ENCODE measurements at regions not wholly inside any gene's neighbourhood (a gene's known extent, or its start where the extent isn't known, plus 50 kb on each side); places are given as distances from the start of the nearest gene placed in this dataset.

DNA sequence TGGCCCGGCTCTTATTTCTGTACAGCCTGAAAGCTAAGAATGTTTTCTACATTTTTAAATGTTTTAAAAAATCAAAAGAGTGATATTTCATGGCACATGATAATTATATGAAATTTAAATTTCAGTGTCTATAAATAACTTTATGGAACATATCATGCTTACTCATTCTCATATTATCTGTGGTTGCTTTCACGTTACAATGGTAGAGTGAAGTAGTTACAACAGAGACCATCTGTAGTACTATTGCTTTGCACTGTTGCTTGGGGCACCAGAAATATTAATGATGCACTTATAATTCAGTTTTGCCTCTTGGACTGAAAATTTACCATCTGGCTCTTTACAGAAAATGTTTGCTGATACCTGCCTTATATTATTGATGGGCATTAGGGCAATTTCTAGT, 481.6 kb downstream of the PLPP3 start:
- TF ChIP-seq CTCF (IDR thresholded peaks at IDR 0.05 in 8 of 11, conservative IDR thresholded peaks at IDR 0.05 in 3 of 11) (no peak), POLR2AphosphoS5 (IDR thresholded peaks at IDR 0.05) (no peak), POLR2A (IDR thresholded peaks at IDR 0.05) (no peak)
